Endothelial cell (in vitro differentiated cells): ENCODE measurements at regions not wholly inside any gene's neighbourhood (a gene's known extent, or its start where the extent isn't known, plus 50 kb on each side); places are given as distances from the start of the nearest gene placed in this dataset.

Experiments used
- DNase-seq: peaks from one replicate; pipeline ENCODE4 v3.0.0; 2021; ENCODE audit warnings: low spot score
- H3K27ac Mint-ChIP-seq: one replicate; pipeline ENCODE4 v1.8.0; 2021; ENCODE audit warnings: mixed read lengths, inconsistent platforms; ENCODE audit not compliant: unreplicated experiment
- H3K27me3 Mint-ChIP-seq: one replicate; pipeline ENCODE4 v1.8.0; 2021; ENCODE audit warnings: mild to moderate bottlenecking, moderate library complexity, mixed read lengths, inconsistent platforms; ENCODE audit not compliant: unreplicated experiment
- H3K36me3 Mint-ChIP-seq: one replicate; pipeline ENCODE4 v1.8.0; 2021; ENCODE audit warnings: mild to moderate bottlenecking, low read depth, mixed read lengths, inconsistent platforms; ENCODE audit not compliant: unreplicated experiment
- H3K4me1 Mint-ChIP-seq: one replicate; pipeline ENCODE4 v1.8.0; 2021; ENCODE audit warnings: mild to moderate bottlenecking, mixed read lengths, inconsistent platforms; ENCODE audit not compliant: unreplicated experiment
- H3K4me3 Mint-ChIP-seq: one replicate; pipeline ENCODE4 v1.8.0; 2021; ENCODE audit warnings: mild to moderate bottlenecking, mixed read lengths, inconsistent platforms; ENCODE audit not compliant: unreplicated experiment
- H3K9me3 Mint-ChIP-seq: one replicate; pipeline ENCODE4 v1.8.0; 2021; ENCODE audit warnings: mixed read lengths, inconsistent platforms; ENCODE audit not compliant: unreplicated experiment
- TF ChIP-seq, protein P1 (sequence below): fragments of 200-600 bp; sonication (generic); IDR thresholded peaks from one replicate; pipeline ENCODE4 v1.5.0; 2021; ENCODE audit warnings: antibody characterized with exemption; ENCODE audit not compliant: unreplicated experiment

DNA sequence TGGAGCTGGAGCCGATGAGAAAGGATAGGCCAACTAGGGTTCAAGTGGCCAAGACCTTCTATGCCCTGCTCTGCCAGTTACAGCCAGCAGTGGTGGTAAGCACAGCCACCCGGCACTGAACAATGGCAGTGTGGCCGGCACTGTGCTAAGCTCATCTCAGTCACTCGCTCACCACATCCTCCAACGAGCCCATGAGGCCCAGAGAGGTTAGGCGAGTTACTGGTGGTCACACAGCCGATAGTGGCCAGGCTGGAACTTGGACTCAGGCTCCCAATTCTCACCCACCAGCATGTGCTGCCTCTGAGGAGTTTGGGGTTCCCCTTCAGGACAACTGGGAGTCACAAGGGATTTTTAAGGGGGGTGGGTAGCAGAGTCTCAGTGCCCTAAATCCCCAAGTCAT is 66.4 kb downstream of the IGLL1 start:
- peaks cover 14% of the 10 kb centered on the region for H3K4me1 Mint-ChIP-seq
- no peak overlapping the region for H3K4me3 Mint-ChIP-seq
- H3K27me3 Mint-ChIP-seq, result peaks cover 10% of the 10 kb centered on the region

DNA sequence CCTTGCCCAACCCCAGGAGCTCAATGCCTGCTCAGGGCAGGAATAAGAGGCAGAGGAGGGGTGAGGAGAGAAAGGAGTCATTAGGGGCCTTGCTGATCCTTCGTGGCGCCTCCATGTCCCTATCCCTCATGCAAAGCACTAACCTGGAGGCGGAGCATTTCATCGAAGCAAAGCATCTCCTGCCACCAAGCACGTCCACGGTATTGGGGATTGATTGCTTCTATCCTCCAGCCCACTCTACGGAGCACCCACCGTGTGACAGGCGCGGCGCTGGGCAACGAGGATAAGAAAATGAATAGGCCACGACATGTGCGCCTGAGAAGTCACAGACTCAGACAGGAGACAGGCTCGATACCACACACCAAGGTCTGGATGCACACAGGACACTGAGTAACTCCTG is 67.0 kb downstream of the IGLL1 start:
- Mint-ChIP-seq H3K27ac (no peak overlapping the region), H3K4me3 (no peak overlapping the region), H3K36me3 (no peaks in the 10 kb centered on the region), H3K27me3 (peaks cover 10% of the 10 kb centered on the region), H3K4me1 (peaks cover 10% of the 10 kb centered on the region), H3K9me3 (no peaks in the 10 kb centered on the region)
- TF ChIP-seq, protein P1, sequence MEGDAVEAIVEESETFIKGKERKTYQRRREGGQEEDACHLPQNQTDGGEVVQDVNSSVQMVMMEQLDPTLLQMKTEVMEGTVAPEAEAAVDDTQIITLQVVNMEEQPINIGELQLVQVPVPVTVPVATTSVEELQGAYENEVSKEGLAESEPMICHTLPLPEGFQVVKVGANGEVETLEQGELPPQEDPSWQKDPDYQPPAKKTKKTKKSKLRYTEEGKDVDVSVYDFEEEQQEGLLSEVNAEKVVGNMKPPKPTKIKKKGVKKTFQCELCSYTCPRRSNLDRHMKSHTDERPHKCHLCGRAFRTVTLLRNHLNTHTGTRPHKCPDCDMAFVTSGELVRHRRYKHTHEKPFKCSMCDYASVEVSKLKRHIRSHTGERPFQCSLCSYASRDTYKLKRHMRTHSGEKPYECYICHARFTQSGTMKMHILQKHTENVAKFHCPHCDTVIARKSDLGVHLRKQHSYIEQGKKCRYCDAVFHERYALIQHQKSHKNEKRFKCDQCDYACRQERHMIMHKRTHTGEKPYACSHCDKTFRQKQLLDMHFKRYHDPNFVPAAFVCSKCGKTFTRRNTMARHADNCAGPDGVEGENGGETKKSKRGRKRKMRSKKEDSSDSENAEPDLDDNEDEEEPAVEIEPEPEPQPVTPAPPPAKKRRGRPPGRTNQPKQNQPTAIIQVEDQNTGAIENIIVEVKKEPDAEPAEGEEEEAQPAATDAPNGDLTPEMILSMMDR, result no peak
- DNase-seq, result no peak

More for the DNA sequence above, 66.4 kb downstream of the IGLL1 start:
- Mint-ChIP-seq H3K27ac (no peak overlapping the region), H3K36me3 (no peaks in the 10 kb centered on the region), H3K9me3 (no peaks in the 10 kb centered on the region)
- DNase-seq, result no peak
- TF ChIP-seq, protein P1, result no peak

DNA sequence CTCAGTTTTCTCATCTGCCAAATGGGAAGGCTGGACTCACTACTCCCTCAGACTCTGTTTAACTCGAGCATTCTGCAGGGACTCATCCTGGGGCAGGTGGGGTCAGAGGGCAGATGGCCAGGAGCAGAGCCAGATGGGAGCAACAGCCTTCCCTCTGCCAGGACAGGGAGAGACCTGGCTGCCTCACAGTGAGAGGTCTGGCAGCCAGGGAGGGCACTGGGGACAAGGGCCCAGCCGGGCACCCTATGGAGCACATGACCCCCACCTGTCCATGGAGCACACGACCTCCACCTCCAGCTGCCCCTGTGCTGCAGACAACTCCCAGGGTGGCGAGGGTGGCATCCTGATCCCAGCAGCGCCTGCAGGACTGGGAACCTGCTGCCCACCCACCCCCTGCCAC is 67.4 kb downstream of the IGLL1 start:
- Mint-ChIP-seq H3K36me3 (no peaks in the 10 kb centered on the region), H3K27me3 (peaks cover 8% of the 10 kb centered on the region), H3K9me3 (no peaks in the 10 kb centered on the region), H3K27ac (no peak overlapping the region), H3K4me3 (no peak overlapping the region), H3K4me1 (peaks cover 7% of the 10 kb centered on the region)
- no peak for DNase-seq
- TF ChIP-seq, protein P1, result no peak

DNA sequence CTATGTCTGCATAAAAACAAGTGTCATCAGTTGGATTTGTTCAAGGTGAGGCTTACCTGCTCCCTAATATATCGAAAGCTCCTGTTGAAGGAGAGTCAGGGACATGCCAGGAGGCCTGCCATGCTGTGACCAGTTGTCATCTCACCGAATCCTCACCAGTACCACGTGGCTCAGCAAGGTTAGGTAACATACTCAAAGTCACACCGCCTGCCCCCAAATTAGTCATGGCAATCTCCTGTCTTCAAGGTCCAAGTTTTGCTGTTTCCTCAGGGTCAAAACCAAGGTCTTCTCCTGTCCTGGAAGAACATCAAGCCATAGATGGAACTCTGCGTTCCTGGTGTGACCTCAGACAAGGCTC is 67.8 kb downstream of the IGLL1 start:
- Mint-ChIP-seq H3K27ac (no peak overlapping the region), H3K4me3 (no peak overlapping the region), H3K9me3 (no peaks in the 10 kb centered on the region), H3K4me1 (peaks cover 5% of the 10 kb centered on the region), H3K36me3 (no peaks in the 10 kb centered on the region), H3K27me3 (peaks cover 5% of the 10 kb centered on the region)
- TF ChIP-seq, protein P1, result no peak
- DNase-seq, result no peak

DNA sequence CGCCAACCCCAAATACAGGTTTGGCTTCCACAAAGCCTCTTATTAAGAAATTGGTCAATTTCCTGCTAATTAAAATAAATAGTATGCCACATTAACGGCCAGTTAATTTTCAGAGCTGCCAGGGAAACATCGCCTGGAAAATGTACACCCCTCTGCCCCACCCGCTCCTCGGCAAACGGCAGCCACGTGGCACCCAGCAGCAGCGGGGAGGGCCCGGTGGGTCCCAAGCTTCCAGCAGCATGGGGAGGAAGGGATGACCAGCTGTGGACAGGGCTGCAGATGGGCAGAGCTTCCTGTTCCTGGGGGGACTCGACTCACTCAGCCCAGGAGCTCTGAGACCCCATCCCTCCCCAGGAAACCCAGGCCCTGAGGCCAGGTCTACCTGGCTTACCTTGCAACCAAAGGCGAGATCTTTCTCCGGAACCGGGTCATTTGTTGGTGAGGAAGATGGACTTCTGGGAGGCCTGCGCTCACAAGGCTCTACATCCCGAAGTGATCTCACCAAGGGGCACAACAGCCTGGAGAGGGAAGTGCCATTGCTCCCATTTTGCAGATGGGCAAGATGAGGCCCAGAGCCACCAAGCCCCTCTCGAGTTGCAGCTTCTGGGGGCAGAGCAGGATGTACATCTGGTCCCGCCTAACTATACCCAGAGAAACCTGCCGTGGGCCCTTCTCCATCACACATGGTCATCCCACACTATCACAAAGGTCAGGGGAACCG is 68.3 kb downstream of the IGLL1 start:
- Mint-ChIP-seq H3K27ac (no peak overlapping the region), H3K4me1 (peaks cover 5% of the 10 kb centered on the region), H3K27me3 (peaks cover 5% of the 10 kb centered on the region), H3K4me3 (no peak overlapping the region), H3K9me3 (no peaks in the 10 kb centered on the region), H3K36me3 (no peaks in the 10 kb centered on the region)
- no peak for DNase-seq
- TF ChIP-seq, protein P1, result no peak
